Neural progenitor cell (in vitro differentiated cells): ENCODE measurements at regions not wholly inside any gene's neighbourhood (a gene's known extent, or its start where the extent isn't known, plus 50 kb on each side); places are given as distances from the start of the nearest gene placed in this dataset.

Experiments
- DNase-seq: peaks from one replicate; pipeline ENCODE4 v3.0.0-alpha.2; 2016; ENCODE audit warnings: low spot score
- H2AFZ ChIP-seq: fragments of 200-600 bp; sonication (generic); replicated peaks from 2 replicates; pipeline ENCODE4 v1.6.1; 2016; ENCODE audit warnings: antibody characterized with exemption
- H3F3A ChIP-seq: fragments of 200-600 bp; sonication (generic); 2 replicates; pipeline ENCODE4 v1.6.1; 2016; ENCODE audit warnings: antibody characterized with exemption, low read depth
- H3K27ac ChIP-seq: fragments of 200-600 bp; sonication (generic); 2 replicates; pipeline ENCODE4 v1.5.1; 2016; ENCODE audit warnings: mild to moderate bottlenecking
- H3K27me3 ChIP-seq: fragments of 200-600 bp; sonication (generic); 2 replicates; pipeline ENCODE4 v1.6.1; 2016; ENCODE audit warnings: mild to moderate bottlenecking, moderate library complexity
- H3K36me3 ChIP-seq: fragments of 200-600 bp; sonication (generic); 2 replicates; pipeline ENCODE4 v1.5.1; 2016
- H3K4me1 ChIP-seq: fragments of 200-600 bp; sonication (generic); 2 replicates; pipeline ENCODE4 v1.6.1; 2016; ENCODE audit warnings: mixed run types
- H3K4me2 ChIP-seq: fragments of 200-600 bp; sonication (generic); 2 replicates; pipeline ENCODE4 v1.6.1; 2016
- H3K4me3 ChIP-seq: fragments of 200-600 bp; sonication (generic); 2 replicates; pipeline ENCODE4 v1.5.1; 2016
- H3K79me2 ChIP-seq: fragments of 200-600 bp; sonication (generic); 2 replicates; pipeline ENCODE4 v1.6.1; 2016; ENCODE audit warnings: low read depth
- H3K9ac ChIP-seq: fragments of 200-600 bp; sonication (generic); 2 replicates; pipeline ENCODE4 v1.6.1; 2016
- H3K9me3 ChIP-seq: fragments of 200-600 bp; sonication (generic); 2 replicates; pipeline ENCODE4 v1.5.1; 2016; ENCODE audit warnings: low read depth
- H4K20me1 ChIP-seq: fragments of 200-600 bp; sonication (generic); 2 replicates; pipeline ENCODE4 v1.6.1; 2016; ENCODE audit warnings: low read depth
- H3K27ac Mint-ChIP-seq: 3 replicates; pipeline ENCODE4 v1.8.0; 2021; ENCODE audit warnings: mixed read lengths
- H3K27me3 Mint-ChIP-seq: 2 replicates; pipeline ENCODE4 v1.8.0; 2022; ENCODE audit warnings: low read depth, mild to moderate bottlenecking, inconsistent platforms, moderate library complexity, mixed read lengths; ENCODE audit not compliant: insufficient read depth
- H3K36me3 Mint-ChIP-seq: 3 replicates; pipeline ENCODE4 v1.8.0; 2021; ENCODE audit warnings: mixed read lengths
- H3K4me1 Mint-ChIP-seq: 3 replicates; pipeline ENCODE4 v1.8.0; 2021; ENCODE audit warnings: mixed read lengths
- H3K4me3 Mint-ChIP-seq: 3 replicates; pipeline ENCODE4 v1.8.0; 2021; ENCODE audit warnings: mild to moderate bottlenecking, moderate library complexity, mixed read lengths
- H3K9me3 Mint-ChIP-seq: 3 replicates; pipeline ENCODE4 v1.8.0; 2020; ENCODE audit warnings: mixed read lengths
- EZH2 ChIP-seq: fragments of 200-600 bp; sonication (generic); IDR thresholded peaks from 2 replicates; pipeline ENCODE4 v1.6.1; 2017; ENCODE audit warnings: antibody characterized with exemption, mild to moderate bottlenecking, moderate library complexity
- EZH2phosphoT487 ChIP-seq: fragments of 200-600 bp; sonication (generic); IDR thresholded peaks from 2 replicates; pipeline ENCODE4 v1.6.1; 2017; ENCODE audit warnings: antibody characterized with exemption
- TF ChIP-seq, protein P1 (sequence below): fragments of 200-600 bp; sonication (generic); IDR thresholded peaks from 2 replicates; pipeline ENCODE4 v1.5.1; 2017; ENCODE audit warnings: antibody characterized with exemption, mild to moderate bottlenecking

- Histone ChIP-seq H3K27me3 (no peaks in the 10 kb centered on the region), H3K4me2 (no peak overlapping the region), H3K9me3 (no peaks in the 10 kb centered on the region), H3K36me3 (no peaks in the 10 kb centered on the region), H3F3A (no peaks in the 10 kb centered on the region), H3K4me1 (peaks cover 8% of the 10 kb centered on the region), H2AFZ (no peak overlapping the region), H4K20me1 (no peaks in the 10 kb centered on the region), H3K79me2 (no peaks in the 10 kb centered on the region), H3K27ac (no peak overlapping the region), H3K9ac (no peak overlapping the region), H3K4me3 (no peak overlapping the region)
- H3K4me3 Mint-ChIP-seq, result no peak overlapping the region
- TF ChIP-seq EZH2, result no peak
- no peak for TF ChIP-seq EZH2phosphoT487
- TF ChIP-seq, protein P1, sequence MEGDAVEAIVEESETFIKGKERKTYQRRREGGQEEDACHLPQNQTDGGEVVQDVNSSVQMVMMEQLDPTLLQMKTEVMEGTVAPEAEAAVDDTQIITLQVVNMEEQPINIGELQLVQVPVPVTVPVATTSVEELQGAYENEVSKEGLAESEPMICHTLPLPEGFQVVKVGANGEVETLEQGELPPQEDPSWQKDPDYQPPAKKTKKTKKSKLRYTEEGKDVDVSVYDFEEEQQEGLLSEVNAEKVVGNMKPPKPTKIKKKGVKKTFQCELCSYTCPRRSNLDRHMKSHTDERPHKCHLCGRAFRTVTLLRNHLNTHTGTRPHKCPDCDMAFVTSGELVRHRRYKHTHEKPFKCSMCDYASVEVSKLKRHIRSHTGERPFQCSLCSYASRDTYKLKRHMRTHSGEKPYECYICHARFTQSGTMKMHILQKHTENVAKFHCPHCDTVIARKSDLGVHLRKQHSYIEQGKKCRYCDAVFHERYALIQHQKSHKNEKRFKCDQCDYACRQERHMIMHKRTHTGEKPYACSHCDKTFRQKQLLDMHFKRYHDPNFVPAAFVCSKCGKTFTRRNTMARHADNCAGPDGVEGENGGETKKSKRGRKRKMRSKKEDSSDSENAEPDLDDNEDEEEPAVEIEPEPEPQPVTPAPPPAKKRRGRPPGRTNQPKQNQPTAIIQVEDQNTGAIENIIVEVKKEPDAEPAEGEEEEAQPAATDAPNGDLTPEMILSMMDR, result no peak
- peaks cover 15% of the 10 kb centered on the region for H3K4me1 Mint-ChIP-seq
- no peaks in the 10 kb centered on the region for H3K27me3 Mint-ChIP-seq
- H3K9me3 Mint-ChIP-seq, result no peaks in the 10 kb centered on the region
- H3K27ac Mint-ChIP-seq, result no peak overlapping the region
- DNase-seq, result no peak
- no peaks in the 10 kb centered on the region for H3K36me3 Mint-ChIP-seq
Observed at GRCh38 chr12:93047118-93047517, 118.0 kb upstream of the EEA1 start.

DNA sequence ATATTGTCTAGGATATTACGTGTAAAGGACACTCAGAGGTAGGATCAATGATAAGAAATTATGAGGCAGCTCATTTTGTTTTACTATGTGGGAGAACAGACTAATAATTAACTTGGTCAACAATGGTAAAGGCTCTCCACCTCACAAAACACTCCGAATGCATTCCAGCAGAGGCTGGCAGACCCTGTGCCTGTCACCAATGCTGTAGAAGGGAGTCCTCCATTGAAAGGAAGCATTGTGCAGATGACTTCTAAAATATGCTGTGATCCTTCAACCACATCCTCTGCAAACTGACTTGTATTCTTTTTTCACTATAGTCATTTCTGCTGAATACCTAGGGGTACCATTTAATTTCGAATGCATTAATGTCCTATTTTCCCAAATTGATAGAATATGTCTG is 119.6 kb upstream of the EEA1 start:
- Mint-ChIP-seq H3K36me3 (no peaks in the 10 kb centered on the region), H3K27me3 (no peaks in the 10 kb centered on the region), H3K27ac (no peak overlapping the region), H3K4me3 (no peak overlapping the region), H3K4me1 (peaks cover 15% of the 10 kb centered on the region), H3K9me3 (no peaks in the 10 kb centered on the region)
- Histone ChIP-seq H3K4me3 (no peak overlapping the region), H3K27me3 (no peaks in the 10 kb centered on the region), H3K79me2 (no peaks in the 10 kb centered on the region), H3K9ac (no peak overlapping the region), H2AFZ (no peak overlapping the region), H3K4me1 (peaks cover 8% of the 10 kb centered on the region), H3F3A (no peaks in the 10 kb centered on the region), H3K36me3 (no peaks in the 10 kb centered on the region), H3K4me2 (no peak overlapping the region), H3K27ac (no peak overlapping the region), H4K20me1 (no peaks in the 10 kb centered on the region), H3K9me3 (no peaks in the 10 kb centered on the region)
- no peak for DNase-seq
- no peak for TF ChIP-seq EZH2phosphoT487
- TF ChIP-seq EZH2, result no peak

DNA sequence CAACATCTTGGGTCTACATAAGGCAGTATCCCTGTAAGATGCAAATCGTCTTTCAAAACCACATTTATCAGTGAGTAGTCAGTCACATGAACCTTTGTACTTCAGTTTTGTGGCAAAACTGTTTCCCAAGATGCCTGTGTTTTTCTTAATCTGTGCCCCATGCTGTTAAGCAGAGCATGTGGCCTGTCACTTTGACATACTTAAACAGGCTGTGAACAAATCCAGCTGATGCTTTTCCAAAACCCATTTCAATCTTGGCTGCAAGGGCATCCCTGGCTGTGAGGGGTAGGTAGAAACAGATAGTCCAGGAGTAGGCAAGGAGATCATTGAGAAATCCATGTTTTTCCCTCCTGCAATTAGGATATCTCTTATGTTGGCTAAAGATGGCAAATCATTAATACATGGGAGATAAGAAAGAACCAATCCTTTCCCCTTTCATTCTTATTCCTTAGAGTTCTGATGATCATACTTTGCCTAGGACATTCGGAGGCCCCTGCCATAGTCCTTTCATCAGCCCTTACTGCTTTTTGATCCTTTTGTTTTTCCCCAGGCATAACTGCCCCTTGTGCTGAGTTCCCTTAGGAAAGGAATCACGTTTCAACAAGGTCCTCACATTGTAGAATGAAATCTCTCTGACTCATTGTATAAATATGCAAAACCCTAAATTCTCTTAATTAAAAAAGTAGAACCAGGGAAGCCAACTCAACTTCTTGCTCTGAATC is 121.1 kb upstream of the EEA1 start:
- Mint-ChIP-seq H3K27me3 (peaks cover 3% of the 10 kb centered on the region), H3K9me3 (no peaks in the 10 kb centered on the region), H3K36me3 (no peaks in the 10 kb centered on the region), H3K4me1 (peaks cover 15% of the 10 kb centered on the region), H3K4me3 (no peak overlapping the region), H3K27ac (peak overlapping the region; percentile 50)
- peaks cover 8% of the 10 kb centered on the region for H3K4me1 ChIP-seq
- no peak overlapping the region for H3K9ac ChIP-seq
- peak overlapping the region; percentile 11 for H3K4me2 ChIP-seq
- H3K9me3 ChIP-seq, result no peaks in the 10 kb centered on the region
- H3K4me3 ChIP-seq, result no peak overlapping the region
- peak overlapping the region; percentile 65 for H2AFZ ChIP-seq
- TF ChIP-seq EZH2phosphoT487, result no peak
- TF ChIP-seq, protein P1, result no peak
- no peak for TF ChIP-seq EZH2
- no peaks in the 10 kb centered on the region for H3F3A ChIP-seq
- no peak for DNase-seq
- H3K27ac ChIP-seq, result no peak overlapping the region
- no peaks in the 10 kb centered on the region for H3K27me3 ChIP-seq
- no peaks in the 10 kb centered on the region for H3K79me2 ChIP-seq
- no peaks in the 10 kb centered on the region for H4K20me1 ChIP-seq
- no peaks in the 10 kb centered on the region for H3K36me3 ChIP-seq

DNA sequence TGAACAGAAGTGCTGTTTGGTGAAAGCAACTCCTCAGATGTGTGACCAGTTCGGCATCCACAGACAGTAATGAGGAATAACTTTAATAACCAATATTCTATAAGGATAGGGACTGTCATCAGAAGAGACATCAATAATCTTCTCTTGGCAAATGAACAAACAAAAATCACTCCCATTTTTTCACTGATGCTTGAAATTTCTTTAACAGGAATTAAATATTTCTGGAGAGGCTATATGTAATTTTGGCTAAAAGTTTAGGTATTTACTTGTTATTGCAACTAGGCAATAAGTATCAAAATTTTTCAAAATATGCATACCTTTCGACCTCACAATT is 121.6 kb upstream of the EEA1 start:
- no peak overlapping the region for H3K4me3 Mint-ChIP-seq
- peak overlapping the region; percentile 11 for H3K4me2 ChIP-seq
- TF ChIP-seq, protein P1, result no peak
- TF ChIP-seq EZH2, result no peak
- TF ChIP-seq EZH2phosphoT487, result no peak

More for the DNA sequence above, 121.6 kb upstream of the EEA1 start:
- Mint-ChIP-seq H3K27me3 (peaks cover 6% of the 10 kb centered on the region), H3K27ac (no peak overlapping the region), H3K9me3 (no peaks in the 10 kb centered on the region), H3K36me3 (no peaks in the 10 kb centered on the region), H3K4me1 (peaks cover 20% of the 10 kb centered on the region)
- no peak overlapping the region for H3K9ac ChIP-seq
- H3K4me3 ChIP-seq, result no peak overlapping the region
- H3F3A ChIP-seq, result no peaks in the 10 kb centered on the region
- DNase-seq, result no peak
- H3K4me1 ChIP-seq, result peaks cover 9% of the 10 kb centered on the region
- H3K36me3 ChIP-seq, result no peaks in the 10 kb centered on the region
- H3K9me3 ChIP-seq, result no peaks in the 10 kb centered on the region
- H4K20me1 ChIP-seq, result no peaks in the 10 kb centered on the region
- no peaks in the 10 kb centered on the region for H3K27me3 ChIP-seq
- no peaks in the 10 kb centered on the region for H3K79me2 ChIP-seq
- peak overlapping the region; percentile 65 for H2AFZ ChIP-seq
- H3K27ac ChIP-seq, result no peak overlapping the region
